ENCODE measurements at regions not wholly inside any gene's neighbourhood (a gene's known extent, or its start where the extent isn't known, plus 50 kb on each side); places are given as distances from the start of the nearest gene placed in this dataset.
A peak's percentile ranks its signal among the peaks of the same experiment; 100 is the strongest.

DNA sequence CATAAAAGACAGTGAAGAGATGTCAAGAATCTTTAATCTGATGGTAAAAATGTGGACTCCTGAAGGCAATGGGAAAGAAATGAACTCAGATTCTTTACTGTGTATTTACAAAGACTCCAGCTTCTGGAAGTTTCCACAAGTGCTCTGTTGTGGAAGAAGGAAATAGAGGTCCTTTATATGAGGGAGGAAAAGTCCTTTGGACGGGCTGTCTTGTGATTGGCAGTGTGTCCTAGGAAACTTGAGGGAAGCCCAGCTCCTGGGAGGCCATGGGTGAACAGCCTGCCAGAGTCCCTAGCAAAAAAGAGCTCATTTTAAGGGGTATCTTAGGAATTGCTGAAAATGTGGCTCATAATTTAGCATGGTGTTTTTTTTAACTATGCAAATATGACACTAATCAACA is 92.0 kb downstream of the RNASET2 start:
- DNase-seq (no peak), ATAC-seq (no peak)
- intact Hi-C loops (cut with DNase I) = no loop called here

DNA sequence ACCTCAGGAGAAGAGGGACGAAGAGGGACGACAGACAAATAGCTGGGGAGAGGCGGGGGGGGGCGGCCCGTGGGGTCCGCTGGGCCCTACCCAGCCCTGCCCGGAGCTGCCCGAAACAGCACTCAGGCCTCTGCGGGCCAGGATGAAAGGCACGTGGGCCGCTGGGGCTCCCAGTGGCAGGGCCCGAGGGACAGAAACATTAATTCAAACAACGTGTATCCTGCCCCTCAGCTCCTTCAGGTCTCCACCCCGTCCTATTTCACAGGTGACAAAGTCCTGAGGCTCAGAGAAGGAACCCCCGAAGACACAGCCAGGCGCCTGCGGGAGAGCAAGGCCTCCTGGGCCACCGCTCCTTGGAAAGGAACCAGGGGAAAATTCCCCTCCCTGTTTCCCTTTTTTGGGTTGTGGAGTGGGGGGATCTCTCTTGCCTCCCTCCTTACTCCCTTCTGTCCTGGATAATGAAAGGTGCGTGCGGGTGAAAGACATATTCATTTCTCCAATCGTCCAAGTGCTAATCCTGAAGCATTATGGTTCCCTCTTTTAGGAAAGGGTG is 93.3 kb downstream of the RNASET2 start:
- ATAC-seq (peak in 1 of 2 donors; percentile 41), DNase-seq (no peak)
- TF ChIP-seq, protein P1, sequence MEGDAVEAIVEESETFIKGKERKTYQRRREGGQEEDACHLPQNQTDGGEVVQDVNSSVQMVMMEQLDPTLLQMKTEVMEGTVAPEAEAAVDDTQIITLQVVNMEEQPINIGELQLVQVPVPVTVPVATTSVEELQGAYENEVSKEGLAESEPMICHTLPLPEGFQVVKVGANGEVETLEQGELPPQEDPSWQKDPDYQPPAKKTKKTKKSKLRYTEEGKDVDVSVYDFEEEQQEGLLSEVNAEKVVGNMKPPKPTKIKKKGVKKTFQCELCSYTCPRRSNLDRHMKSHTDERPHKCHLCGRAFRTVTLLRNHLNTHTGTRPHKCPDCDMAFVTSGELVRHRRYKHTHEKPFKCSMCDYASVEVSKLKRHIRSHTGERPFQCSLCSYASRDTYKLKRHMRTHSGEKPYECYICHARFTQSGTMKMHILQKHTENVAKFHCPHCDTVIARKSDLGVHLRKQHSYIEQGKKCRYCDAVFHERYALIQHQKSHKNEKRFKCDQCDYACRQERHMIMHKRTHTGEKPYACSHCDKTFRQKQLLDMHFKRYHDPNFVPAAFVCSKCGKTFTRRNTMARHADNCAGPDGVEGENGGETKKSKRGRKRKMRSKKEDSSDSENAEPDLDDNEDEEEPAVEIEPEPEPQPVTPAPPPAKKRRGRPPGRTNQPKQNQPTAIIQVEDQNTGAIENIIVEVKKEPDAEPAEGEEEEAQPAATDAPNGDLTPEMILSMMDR (IDR thresholded peaks at IDR 0.05) = no peak
- intact Hi-C loops (cut with DNase I) = no loop called here
- peaks cover 37% of the 10 kb centered on the region for H3K27me3 ChIP-seq (ENCODE audit: low read depth)
- peaks cover 16% of the 10 kb centered on the region for H3K4me1 ChIP-seq
- H3K9me3 ChIP-seq = no peaks in the 10 kb centered on the region
- peak overlapping the region; percentile 61 for H3K4me3 ChIP-seq
- H3K36me3 ChIP-seq = no peaks in the 10 kb centered on the region
- no peak overlapping the region for H3K27ac ChIP-seq

More for the DNA sequence above, 92.0 kb downstream of the RNASET2 start:
- Histone ChIP-seq H3K27me3 (ENCODE audit: low read depth) (peaks cover 34% of the 10 kb centered on the region), H3K36me3 (no peaks in the 10 kb centered on the region), H3K4me3 (no peak overlapping the region), H3K9me3 (no peaks in the 10 kb centered on the region), H3K27ac (no peak overlapping the region), H3K4me1 (peaks cover 16% of the 10 kb centered on the region)
- TF ChIP-seq, protein P1 (IDR thresholded peaks at IDR 0.05) = no peak

DNA sequence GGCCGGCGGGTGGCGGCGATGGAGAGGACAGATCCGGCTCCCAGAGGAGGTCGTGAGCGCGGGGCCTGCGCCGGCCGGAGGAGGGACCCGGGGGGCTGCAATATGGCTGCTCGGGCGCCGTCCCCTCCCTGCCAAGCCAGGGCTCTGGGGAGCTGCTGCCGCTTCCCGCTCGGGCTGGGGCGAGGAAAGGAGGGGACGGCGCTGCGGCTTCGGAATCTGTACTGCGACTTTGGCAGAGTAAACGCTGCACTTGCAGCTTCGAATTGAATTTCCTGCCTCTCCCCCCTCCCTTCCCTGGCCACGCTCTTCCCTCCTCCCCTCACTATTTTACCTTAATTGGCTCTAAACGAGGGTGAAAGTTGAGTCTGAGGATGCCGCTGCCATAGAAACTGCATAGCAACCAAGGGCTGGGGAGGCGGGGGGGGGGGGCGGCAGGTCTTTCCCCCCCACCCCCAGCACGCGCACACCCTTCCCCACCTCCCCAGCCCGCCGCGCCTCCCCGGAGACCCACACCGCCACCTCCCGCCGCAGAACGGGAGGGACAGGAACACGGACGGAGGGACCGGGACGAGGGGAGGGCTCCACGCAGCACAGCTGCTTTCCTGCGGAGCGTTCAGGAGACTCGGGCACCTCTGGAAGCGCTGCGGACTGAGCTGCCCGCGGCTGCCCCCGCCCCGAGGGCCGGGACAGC is 93.9 kb downstream of the RNASET2 start:
- intact Hi-C loops (cut with DNase I) = no loop called here
- Histone ChIP-seq H3K27me3 (ENCODE audit: low read depth) (peaks cover 37% of the 10 kb centered on the region), H3K27ac (no peak overlapping the region), H3K9me3 (no peaks in the 10 kb centered on the region), H3K4me3 (peak overlapping the region; percentile 61), H3K36me3 (no peaks in the 10 kb centered on the region), H3K4me1 (peaks cover 16% of the 10 kb centered on the region)
- ATAC-seq (peak; percentile 67 to 70), DNase-seq (no peak)
- TF ChIP-seq, protein P1 (IDR thresholded peaks at IDR 0.05) = peak; percentile 18

DNA sequence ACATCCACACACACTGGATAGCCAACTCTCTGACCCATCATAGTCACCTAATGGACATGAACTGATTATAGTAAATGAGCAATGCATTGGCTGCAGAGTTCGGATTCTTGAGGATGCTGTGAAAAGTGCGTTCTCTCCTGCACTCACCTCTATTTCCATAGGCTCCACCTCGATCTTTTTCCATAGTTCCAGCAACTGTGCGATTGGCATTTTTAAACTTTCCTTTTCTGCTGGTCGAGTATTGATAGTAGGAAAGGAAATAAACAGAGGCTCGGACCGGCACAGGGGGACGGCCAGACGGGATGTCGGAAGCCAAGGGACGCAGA is 94.4 kb downstream of the RNASET2 start:
- Histone ChIP-seq H3K27me3 (ENCODE audit: low read depth) (peaks cover 37% of the 10 kb centered on the region), H3K27ac (no peak overlapping the region), H3K4me1 (peaks cover 16% of the 10 kb centered on the region), H3K9me3 (no peaks in the 10 kb centered on the region), H3K4me3 (peak overlapping the region; percentile 61), H3K36me3 (no peaks in the 10 kb centered on the region)
- intact Hi-C loops (cut with DNase I) = no loop called here
- ATAC-seq (no peak), DNase-seq (no peak)
- TF ChIP-seq, protein P1 (IDR thresholded peaks at IDR 0.05) = no peak

DNA sequence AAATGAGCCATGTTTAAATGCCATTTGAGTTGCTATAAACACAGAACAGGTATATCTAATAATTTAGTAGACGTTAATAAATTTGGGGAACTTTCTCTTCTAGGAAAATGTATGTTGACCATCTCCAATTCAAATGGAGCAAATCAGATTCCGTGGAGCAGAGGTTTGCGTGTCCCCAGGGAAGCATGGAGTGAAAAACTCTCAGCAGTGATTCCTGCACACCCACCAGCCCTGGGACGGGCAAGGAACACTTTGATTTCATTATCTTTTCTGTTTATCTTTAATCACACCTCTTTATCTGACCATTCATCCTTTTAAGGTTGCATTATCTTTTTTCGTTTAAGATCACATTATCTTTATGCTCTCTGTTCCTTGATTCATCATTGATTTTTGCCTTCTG is 95.0 kb downstream of the RNASET2 start:
- H3K27me3 ChIP-seq (ENCODE audit: low read depth) = peaks cover 37% of the 10 kb centered on the region
- no peak for ATAC-seq
- H3K4me1 ChIP-seq = peaks cover 16% of the 10 kb centered on the region
- H3K36me3 ChIP-seq = no peaks in the 10 kb centered on the region
- no peak overlapping the region for H3K27ac ChIP-seq
- no peak overlapping the region for H3K4me3 ChIP-seq
- TF ChIP-seq, protein P1 (IDR thresholded peaks at IDR 0.05) = no peak
- H3K9me3 ChIP-seq = no peaks in the 10 kb centered on the region
- DNase-seq = no peak
- intact Hi-C loops (cut with DNase I) = no loop called here
